H54 (cell line): ENCODE measurements at regions not wholly inside any gene's neighbourhood (a gene's known extent, or its start where the extent isn't known, plus 50 kb on each side); places are given as distances from the start of the nearest gene placed in this dataset.
"Not testable (repeated sequence)": the region's sequence is repeated elsewhere in the genome, so short reads cannot be mapped to it uniquely, and the experiment has no call there.

Experiments
- DNase-seq: peaks from one replicate; pipeline ENCODE4 v3.0.0; 2011; ENCODE audit warnings: low spot score, mixed read lengths; ENCODE audit not compliant: insufficient read length
- FAIRE-seq: peaks from 3 replicates; lab custom pipeline; 2011; peaks lifted over from hg19 to GRCh38; lab: Jason Lieb, UNC
- POLR2A ChIP-seq: IDR thresholded peaks from 2 replicates; pipeline ENCODE4 v1.6.1; 2011; ENCODE audit warnings: low read depth, mild to moderate bottlenecking, low read length

DNA sequence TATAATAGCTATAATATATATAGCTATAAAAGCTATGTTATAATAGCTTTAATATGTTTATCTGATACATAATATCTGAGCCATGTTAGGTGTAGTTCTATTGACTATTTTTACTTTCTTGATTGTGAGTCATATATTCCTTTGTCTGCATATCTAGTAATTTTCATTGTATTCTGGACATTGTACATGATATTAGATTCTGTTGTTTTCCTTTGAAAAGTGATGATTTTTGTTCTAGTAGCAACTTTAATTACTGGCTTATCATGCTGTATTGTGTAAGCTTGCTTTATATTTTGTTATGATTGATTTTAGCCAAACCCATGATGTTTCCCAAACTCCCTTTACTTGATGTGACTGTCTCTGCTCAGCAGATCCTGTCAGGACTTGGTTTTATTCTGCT is 125.7 kb upstream of the TCF4 start:
- no peak for TF ChIP-seq POLR2A
- DNase-seq (no peak), FAIRE-seq (no peak)

- TF ChIP-seq POLR2A: no peak
- DNase-seq (no peak), FAIRE-seq (no peak)
Observed at GRCh38 chr18:55706898-55707297, 118.9 kb upstream of the TCF4 start.

DNA sequence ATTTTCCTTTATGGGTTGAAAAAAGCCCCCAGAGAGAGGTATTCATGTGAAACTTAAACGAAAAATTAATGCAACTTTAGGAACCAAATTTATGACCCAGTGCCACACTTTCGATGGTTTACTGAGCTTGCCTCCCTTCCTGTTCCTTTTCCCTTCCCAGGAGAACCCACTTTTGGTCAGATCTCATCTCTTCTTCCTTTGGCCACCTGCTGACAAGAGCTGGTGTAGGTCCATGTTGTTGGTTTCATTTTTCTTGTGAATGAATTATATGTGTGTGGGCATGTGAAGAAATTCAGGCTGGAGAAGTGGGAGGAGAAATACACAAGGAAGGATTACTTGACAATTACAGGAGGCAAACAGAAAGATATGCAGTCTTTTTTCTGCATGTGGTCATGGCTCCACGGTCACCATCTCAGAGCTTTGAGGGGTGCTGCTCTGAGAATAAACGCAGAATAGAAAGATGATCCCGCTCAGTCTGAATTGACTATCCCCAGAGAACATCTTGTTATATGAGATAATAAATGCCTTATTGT is 111.3 kb upstream of the TCF4 start:
- no peak for TF ChIP-seq POLR2A
- FAIRE-seq: no peak
- no peak for DNase-seq

- TF ChIP-seq POLR2A: no peak
- FAIRE-seq (no peak), DNase-seq (no peak)
Observed at GRCh38 chr18:55696811-55697210, 108.8 kb upstream of the TCF4 start.

DNA sequence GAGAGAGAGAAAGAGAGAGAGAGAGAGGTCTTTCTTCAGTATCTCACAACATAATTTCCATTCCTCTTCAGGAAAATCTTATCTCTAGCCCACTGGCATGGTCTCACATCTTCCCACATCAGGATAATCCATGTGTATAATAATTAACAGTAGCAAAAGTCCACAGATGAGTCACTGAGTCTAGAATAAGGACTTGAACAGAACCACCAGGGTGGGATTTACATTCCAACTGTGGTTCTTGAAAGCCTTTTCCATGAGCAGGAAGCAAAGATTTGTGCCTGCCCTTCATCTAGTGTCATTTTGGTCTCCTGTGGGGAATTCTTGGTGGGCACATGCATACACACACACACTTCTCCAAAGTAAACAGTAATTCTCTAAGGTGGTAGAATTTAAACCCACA is 107.1 kb upstream of the TCF4 start:
- TF ChIP-seq POLR2A: no peak
- no peak for DNase-seq
- no peak for FAIRE-seq

GRCh38 chr18:55694291-55694690 is 106.3 kb upstream of the TCF4 start:
- DNase-seq (no peak), FAIRE-seq (no peak)
- no peak for TF ChIP-seq POLR2A

DNA sequence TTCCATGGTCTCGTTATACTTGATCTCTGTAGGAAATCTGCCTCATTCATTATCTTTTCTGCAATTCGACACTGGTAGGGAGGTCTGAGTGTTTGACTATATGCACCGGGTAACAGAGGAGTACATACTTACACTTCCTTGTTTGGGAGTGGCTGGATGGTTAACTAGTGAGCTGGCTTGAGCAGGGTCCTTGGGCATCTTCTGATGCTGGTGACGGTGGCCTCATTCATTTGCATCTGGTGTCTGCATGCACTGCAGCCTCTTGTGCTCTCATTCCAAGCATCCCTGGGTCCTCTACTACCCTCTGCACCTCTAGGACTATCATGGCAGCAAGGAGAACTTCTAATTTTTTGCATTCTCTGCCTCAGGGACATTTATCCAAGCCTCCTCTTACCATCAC is 100.0 kb upstream of the TCF4 start:
- no peak for DNase-seq
- FAIRE-seq: no peak
- no peak for TF ChIP-seq POLR2A

GRCh38 chr18:55687106-55687505 is 99.1 kb upstream of the TCF4 start:
- DNase-seq (no peak), FAIRE-seq (no peak)
- TF ChIP-seq POLR2A: no peak

DNA sequence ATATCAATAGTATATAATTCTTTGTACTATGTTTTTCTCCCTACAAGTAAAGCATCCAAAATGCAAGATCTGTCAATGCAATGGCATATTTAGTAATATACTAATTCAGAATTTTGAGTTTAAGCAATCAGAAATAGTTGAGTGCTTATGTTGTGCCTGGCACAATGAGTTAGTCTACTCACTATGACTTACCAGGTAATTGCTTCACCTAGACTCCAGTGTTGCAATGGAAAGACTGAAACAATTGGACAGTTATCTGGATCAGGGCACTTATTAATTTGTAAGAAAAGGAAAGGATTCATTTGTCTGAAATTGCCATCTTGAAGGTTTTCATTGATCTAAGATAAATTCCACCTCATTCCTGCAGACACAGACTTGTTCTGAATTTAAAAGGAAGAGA is 97.6 kb upstream of the TCF4 start:
- FAIRE-seq (no peak), DNase-seq (no peak)
- TF ChIP-seq POLR2A: no peak

DNA sequence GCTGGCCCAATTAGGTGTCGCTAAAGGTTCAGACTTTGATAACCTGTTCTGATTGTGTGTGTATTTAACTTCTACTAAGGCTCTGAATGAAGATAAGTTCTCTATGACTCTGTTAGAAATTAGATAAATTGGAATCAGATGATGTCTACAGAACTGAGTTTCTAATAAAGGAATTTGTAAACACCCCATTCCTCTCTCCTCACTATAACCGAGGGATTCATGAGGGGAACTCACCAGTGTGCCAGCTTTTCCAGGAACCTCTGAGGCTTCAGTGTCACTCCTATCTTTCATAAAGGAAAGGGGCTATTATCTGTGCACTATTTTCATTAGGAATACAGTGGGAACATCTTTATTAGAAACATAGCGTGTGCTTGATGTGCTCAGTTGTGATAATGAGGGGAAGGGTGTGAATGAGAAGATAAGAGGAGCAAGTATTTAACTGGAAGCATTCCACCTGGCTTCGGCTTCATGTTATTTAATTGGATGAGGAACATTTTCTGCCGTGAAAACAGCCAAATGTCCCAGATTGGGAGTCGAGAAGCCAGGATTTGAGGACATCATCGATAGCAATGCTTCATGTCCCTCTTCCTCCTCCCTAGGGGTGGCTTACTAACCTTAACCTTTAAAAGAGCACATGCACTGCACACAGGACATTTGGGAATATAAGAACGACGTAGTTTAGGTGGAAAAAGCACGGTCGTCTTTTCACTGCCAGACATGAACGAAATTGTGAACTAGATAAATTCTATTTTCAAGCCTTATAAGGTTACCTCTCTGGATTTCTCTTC is 84.8 kb upstream of the TCF4 start:
- TF ChIP-seq POLR2A: no peak
- no peak for DNase-seq
- FAIRE-seq: no peak

DNA sequence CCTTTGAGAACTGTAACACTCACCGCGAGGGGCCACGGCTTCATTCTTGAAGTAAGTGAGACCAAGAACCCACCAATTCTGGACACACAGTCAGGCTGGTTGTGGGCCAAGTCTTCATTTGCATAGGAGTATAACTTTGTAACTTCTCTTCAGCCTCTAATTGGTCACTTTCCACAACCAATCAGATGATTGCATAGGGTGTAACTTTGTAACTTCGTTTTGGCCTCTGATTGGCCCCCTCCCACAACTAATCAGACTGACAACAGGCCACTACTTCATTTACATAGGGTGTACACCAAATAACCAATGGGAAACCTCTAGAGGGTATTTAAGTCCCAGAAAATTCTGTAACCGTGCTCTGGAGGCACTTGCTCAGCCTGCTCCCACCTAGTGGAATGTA is 77.5 kb upstream of the TCF4 start:
- no peak for DNase-seq

DNA sequence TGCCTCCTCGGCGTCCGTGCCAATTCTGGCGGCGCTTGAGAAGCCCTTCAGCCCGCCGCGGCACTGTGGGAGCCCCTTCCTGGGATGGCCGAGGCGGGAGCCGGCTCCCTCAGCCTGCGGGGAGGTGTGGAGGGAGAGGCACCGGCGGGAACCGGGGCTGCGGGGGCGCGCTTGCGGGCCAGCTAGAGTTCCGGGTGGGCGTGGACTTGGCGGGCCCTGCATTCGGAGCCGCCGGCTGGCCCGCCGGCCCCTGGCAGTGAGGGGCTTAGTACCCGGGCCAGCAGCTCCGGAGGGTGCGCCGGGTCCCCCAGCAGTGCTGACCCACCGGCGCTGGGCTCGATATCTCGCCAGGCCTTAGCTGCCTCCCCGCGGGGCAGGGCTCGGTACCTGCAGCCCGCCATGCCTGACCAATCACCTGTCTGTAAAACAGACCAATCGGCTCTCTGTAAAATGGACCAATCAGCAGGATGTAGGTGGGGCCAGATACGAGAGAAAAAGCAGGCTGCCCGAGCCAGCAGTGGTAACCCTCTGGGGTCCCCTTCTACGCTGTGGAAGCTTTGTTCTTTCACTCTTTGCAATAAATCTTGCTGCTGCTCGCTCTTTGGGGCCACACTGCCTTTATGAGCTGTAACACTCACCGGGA is 76.9 kb upstream of the TCF4 start:
- FAIRE-seq, DNase-seq: not testable (repeated sequence)

More for the DNA sequence above, 77.5 kb upstream of the TCF4 start:
- no peak for FAIRE-seq
- no peak for TF ChIP-seq POLR2A

DNA sequence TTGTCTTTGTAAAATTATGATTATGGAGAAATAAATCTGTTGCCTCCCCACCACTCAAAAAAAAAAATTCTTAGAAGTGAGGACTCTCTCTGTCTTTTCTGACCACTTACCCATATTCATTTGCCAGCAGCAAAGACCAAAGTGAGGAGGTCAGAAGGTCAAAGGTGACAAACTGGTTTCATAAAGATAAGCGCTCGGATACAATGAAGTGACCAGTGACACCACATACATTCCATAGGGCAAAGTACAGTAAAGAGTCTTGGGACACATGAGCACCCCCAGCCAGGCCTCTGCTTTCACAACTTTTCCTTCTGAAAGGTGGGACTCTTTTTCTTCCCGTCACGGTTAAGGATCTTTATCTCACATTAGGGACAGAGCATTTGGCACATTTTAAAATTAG is 75.9 kb upstream of the TCF4 start:
- FAIRE-seq (no peak), DNase-seq (no peak)
- no peak for TF ChIP-seq POLR2A

DNA sequence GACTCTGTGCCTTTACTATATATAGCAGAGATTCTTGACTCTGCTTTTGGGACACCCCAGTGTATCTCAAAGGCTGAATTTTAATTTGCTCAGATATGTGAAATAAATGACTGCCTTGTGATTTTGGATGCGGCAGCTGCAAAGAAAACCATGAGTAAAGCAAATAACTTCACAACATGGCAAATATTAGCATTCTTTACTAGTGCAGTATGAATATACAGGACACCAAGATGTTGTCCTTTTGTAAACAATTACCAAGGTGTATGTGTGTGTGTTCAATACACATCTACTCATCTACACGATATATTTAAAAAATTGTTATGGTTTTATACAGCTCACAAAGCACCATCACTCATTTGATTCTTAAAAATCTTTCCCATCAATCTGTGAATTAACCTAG is 70.6 kb upstream of the TCF4 start:
- FAIRE-seq: no peak
- DNase-seq: no peak
- no peak for TF ChIP-seq POLR2A
